ENCODE measurements at regions not wholly inside any gene's neighbourhood (a gene's known extent, or its start where the extent isn't known, plus 50 kb on each side); places are given as distances from the start of the nearest gene placed in this dataset.

DNA sequence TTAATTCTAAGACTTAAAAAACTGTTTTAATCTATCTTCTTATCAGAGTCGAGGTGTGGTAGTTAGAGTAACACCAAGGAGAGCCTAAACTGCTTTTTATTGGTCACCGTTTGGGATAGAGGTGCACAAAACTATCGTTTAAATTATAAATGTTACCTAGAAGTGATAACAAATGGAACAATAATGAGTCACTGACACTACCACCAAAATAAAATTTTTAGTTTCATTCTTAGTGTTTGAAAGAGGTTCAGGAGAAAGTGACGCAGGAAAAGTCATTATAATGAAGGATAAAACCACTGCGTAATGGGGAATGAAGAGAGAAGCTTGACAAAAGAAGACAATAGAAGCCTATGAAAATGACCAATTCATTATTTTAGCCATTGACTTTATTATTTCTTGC is 158.2 kb downstream of the COX18 start:
- no peak overlapping the region for H3K4me3 ChIP-seq (ENCODE audit: low read length in 2 of 2)
- H3K9me3 ChIP-seq (ENCODE audit: control insufficient read depth in 2 of 2, low read length in 2 of 2): no peaks in the 10 kb centered on the region
- no peak overlapping the region for H3K9ac ChIP-seq (ENCODE audit: low read length in 2 of 2)
- no peaks in the 10 kb centered on the region for H3K27me3 ChIP-seq (ENCODE audit: control insufficient read depth in 1 of 2, insufficient read depth in 2 of 2, low read length in 2 of 2)
- no peak overlapping the region for H3K27ac ChIP-seq (ENCODE audit: low read length)
- H3K36me3 ChIP-seq (ENCODE audit: control insufficient read depth in 2 of 2, insufficient read depth in 2 of 2, low read length in 2 of 2): no peaks in the 10 kb centered on the region
- H3K4me1 ChIP-seq (ENCODE audit: control insufficient read depth, insufficient read depth, low read length): no peaks in the 10 kb centered on the region

- H3K27ac ChIP-seq (ENCODE audit: low read length): no peak overlapping the region
- no peaks in the 10 kb centered on the region for H3K4me1 ChIP-seq (ENCODE audit: control insufficient read depth, insufficient read depth, low read length)
- no peaks in the 10 kb centered on the region for H3K9me3 ChIP-seq (ENCODE audit: control insufficient read depth in 2 of 2, low read length in 2 of 2)
- no peaks in the 10 kb centered on the region for H3K36me3 ChIP-seq (ENCODE audit: control insufficient read depth in 2 of 2, insufficient read depth in 2 of 2, low read length in 2 of 2)
- no peak overlapping the region for H3K4me3 ChIP-seq (ENCODE audit: low read length in 2 of 2)
- H3K9ac ChIP-seq (ENCODE audit: low read length in 2 of 2): no peak overlapping the region
- no peaks in the 10 kb centered on the region for H3K27me3 ChIP-seq (ENCODE audit: control insufficient read depth in 1 of 2, insufficient read depth in 2 of 2, low read length in 2 of 2)
Observed at GRCh38 chr4:72909461-72909860, 160.1 kb downstream of the COX18 start.

DNA sequence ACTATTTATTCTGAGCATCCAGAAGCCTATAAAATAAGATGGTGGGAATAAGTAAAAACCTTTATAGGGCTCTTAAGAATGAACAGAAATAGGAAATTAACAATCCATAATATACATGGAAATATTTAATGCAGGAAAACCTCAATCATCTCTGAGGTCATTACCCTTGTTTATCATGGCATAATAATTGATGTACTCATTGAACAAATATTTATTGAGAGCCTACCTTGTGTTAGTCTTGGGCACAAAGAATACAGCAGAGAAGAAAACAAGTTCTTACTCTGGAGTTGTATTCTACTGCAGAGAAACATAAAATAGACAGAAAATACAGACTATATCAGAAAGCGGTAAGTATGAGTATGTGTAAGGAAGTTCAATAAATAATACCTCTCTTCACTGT is 167.2 kb downstream of the COX18 start:
- no peaks in the 10 kb centered on the region for H3K4me1 ChIP-seq (ENCODE audit: control insufficient read depth, insufficient read depth, low read length)
- no peak overlapping the region for H3K4me3 ChIP-seq (ENCODE audit: low read length in 2 of 2)
- no peaks in the 10 kb centered on the region for H3K36me3 ChIP-seq (ENCODE audit: control insufficient read depth in 2 of 2, insufficient read depth in 2 of 2, low read length in 2 of 2)
- H3K27ac ChIP-seq (ENCODE audit: low read length): no peak overlapping the region
- H3K27me3 ChIP-seq (ENCODE audit: control insufficient read depth in 1 of 2, insufficient read depth in 2 of 2, low read length in 2 of 2): no peaks in the 10 kb centered on the region
- H3K9ac ChIP-seq (ENCODE audit: low read length in 2 of 2): no peak overlapping the region
- no peaks in the 10 kb centered on the region for H3K9me3 ChIP-seq (ENCODE audit: control insufficient read depth in 2 of 2, low read length in 2 of 2)

DNA sequence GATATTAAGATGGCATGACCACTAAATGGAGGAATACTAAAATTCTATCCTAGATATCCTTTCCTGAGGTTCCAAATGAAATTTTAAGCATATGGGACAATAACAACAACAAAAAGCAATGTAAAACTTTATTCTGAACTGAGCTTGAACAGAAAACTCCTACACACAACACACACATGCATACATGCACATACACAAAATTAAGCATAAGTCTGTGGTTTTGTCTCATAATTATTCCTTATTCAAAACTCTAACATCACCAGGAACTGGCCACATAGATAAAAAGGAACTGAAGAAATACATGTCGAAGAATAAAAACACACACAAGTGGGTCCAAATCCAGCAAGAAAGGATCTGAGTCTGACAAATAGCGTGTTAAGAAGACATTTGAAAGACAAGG is 168.0 kb downstream of the COX18 start:
- Histone ChIP-seq H3K9ac (ENCODE audit: low read length in 2 of 2) (no peak overlapping the region), H3K27me3 (ENCODE audit: control insufficient read depth in 1 of 2, insufficient read depth in 2 of 2, low read length in 2 of 2) (no peaks in the 10 kb centered on the region), H3K4me1 (ENCODE audit: control insufficient read depth, insufficient read depth, low read length) (no peaks in the 10 kb centered on the region), H3K9me3 (ENCODE audit: control insufficient read depth in 2 of 2, low read length in 2 of 2) (no peaks in the 10 kb centered on the region), H3K27ac (ENCODE audit: low read length) (no peak overlapping the region), H3K4me3 (ENCODE audit: low read length in 2 of 2) (no peak overlapping the region), H3K36me3 (ENCODE audit: control insufficient read depth in 2 of 2, insufficient read depth in 2 of 2, low read length in 2 of 2) (no peaks in the 10 kb centered on the region)

- Histone ChIP-seq H3K9me3 (ENCODE audit: control insufficient read depth in 2 of 2, low read length in 2 of 2) (no peaks in the 10 kb centered on the region), H3K36me3 (ENCODE audit: control insufficient read depth in 2 of 2, insufficient read depth in 2 of 2, low read length in 2 of 2) (no peaks in the 10 kb centered on the region), H3K9ac (ENCODE audit: low read length in 2 of 2) (no peak overlapping the region), H3K4me3 (ENCODE audit: low read length in 2 of 2) (no peak overlapping the region), H3K27ac (ENCODE audit: low read length) (no peak overlapping the region), H3K27me3 (ENCODE audit: control insufficient read depth in 1 of 2, insufficient read depth in 2 of 2, low read length in 2 of 2) (no peaks in the 10 kb centered on the region), H3K4me1 (ENCODE audit: control insufficient read depth, insufficient read depth, low read length) (no peaks in the 10 kb centered on the region)
Observed at GRCh38 chr4:72900952-72901351, 168.6 kb downstream of the COX18 start.

DNA sequence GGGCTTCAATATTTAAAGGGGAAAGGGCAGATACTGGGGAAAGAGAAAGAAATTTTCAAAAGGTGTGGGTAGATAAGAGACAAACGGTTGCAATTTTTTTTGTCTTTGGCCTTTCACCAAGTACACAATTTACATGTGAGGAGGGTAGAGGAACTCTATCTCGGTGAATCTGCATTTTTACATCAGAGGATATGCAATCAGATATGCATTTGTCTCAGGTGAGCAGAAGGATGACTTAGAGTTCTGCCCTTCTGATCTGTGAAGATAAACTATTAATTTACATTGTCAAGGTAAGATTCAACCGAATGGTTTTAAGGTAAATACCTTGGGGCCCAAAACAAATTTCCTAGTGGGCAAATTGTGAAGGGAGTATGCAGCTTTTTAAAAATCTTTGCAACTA is 169.9 kb downstream of the COX18 start:
- no peak overlapping the region for H3K4me3 ChIP-seq (ENCODE audit: low read length in 2 of 2)
- no peaks in the 10 kb centered on the region for H3K9me3 ChIP-seq (ENCODE audit: control insufficient read depth in 2 of 2, low read length in 2 of 2)
- H3K9ac ChIP-seq (ENCODE audit: low read length in 2 of 2): no peak overlapping the region
- no peaks in the 10 kb centered on the region for H3K4me1 ChIP-seq (ENCODE audit: control insufficient read depth, insufficient read depth, low read length)
- H3K36me3 ChIP-seq (ENCODE audit: control insufficient read depth in 2 of 2, insufficient read depth in 2 of 2, low read length in 2 of 2): no peaks in the 10 kb centered on the region
- H3K27me3 ChIP-seq (ENCODE audit: control insufficient read depth in 1 of 2, insufficient read depth in 2 of 2, low read length in 2 of 2): no peaks in the 10 kb centered on the region
- no peak overlapping the region for H3K27ac ChIP-seq (ENCODE audit: low read length)

GRCh38 chr4:72899214-72899613 is 170.3 kb downstream of the COX18 start:
- H3K27ac ChIP-seq (ENCODE audit: low read length): no peak overlapping the region
- no peaks in the 10 kb centered on the region for H3K36me3 ChIP-seq (ENCODE audit: control insufficient read depth in 2 of 2, insufficient read depth in 2 of 2, low read length in 2 of 2)
- H3K9me3 ChIP-seq (ENCODE audit: control insufficient read depth in 2 of 2, low read length in 2 of 2): no peaks in the 10 kb centered on the region
- H3K9ac ChIP-seq (ENCODE audit: low read length in 2 of 2): no peak overlapping the region
- H3K27me3 ChIP-seq (ENCODE audit: control insufficient read depth in 1 of 2, insufficient read depth in 2 of 2, low read length in 2 of 2): no peaks in the 10 kb centered on the region
- no peaks in the 10 kb centered on the region for H3K4me1 ChIP-seq (ENCODE audit: control insufficient read depth, insufficient read depth, low read length)
- no peak overlapping the region for H3K4me3 ChIP-seq (ENCODE audit: low read length in 2 of 2)

DNA sequence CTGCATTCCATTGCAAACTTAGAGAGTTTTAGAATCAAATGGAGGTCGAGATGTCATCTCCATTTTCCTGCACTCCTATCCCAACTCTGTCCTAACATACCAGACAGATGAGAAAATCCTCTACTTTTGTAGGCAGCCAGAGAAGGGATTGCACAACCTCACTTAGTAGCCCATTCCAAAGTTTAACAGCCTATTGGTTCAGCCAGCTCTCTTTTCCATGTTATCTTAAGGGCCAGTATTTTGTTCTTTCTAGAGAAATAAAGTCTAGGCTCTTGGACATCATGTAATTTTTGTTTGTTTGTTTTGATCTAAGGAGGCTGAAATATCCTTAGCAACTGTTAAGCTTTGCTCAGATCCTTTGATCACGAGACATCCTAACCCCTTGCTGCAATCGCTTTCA is 173.0 kb downstream of the COX18 start:
- no peak overlapping the region for H3K27ac ChIP-seq (ENCODE audit: low read length)

DNA sequence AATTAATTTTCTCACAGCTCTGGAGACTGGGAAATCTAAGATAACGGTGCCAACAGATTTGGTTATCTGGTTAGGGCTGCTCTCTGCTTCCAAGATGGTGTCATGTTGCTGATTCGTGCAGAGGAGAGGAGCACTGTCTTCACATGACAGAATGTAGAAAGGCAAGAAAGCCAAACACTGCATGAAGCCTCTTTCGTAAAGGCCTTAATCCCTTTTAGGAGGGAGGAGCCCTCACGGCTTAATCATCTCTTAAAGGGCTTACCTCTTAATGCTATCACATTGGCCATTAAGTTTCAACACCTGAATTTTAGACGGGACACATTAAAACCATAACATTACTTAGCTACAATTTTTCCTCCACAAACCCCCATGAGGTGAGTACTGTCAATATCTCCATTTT is 174.1 kb downstream of the COX18 start:
- Histone ChIP-seq H3K27me3 (ENCODE audit: control insufficient read depth in 1 of 2, insufficient read depth in 2 of 2, low read length in 2 of 2) (no peaks in the 10 kb centered on the region), H3K36me3 (ENCODE audit: control insufficient read depth in 2 of 2, insufficient read depth in 2 of 2, low read length in 2 of 2) (no peaks in the 10 kb centered on the region), H3K9ac (ENCODE audit: low read length in 2 of 2) (no peak overlapping the region), H3K4me1 (ENCODE audit: control insufficient read depth, insufficient read depth, low read length) (no peaks in the 10 kb centered on the region), H3K9me3 (ENCODE audit: control insufficient read depth in 2 of 2, low read length in 2 of 2) (no peaks in the 10 kb centered on the region), H3K27ac (ENCODE audit: low read length) (no peak overlapping the region), H3K4me3 (ENCODE audit: low read length in 2 of 2) (no peak overlapping the region)

More for the DNA sequence above, 173.0 kb downstream of the COX18 start:
- H3K9ac ChIP-seq (ENCODE audit: low read length in 2 of 2): no peak overlapping the region
- no peaks in the 10 kb centered on the region for H3K9me3 ChIP-seq (ENCODE audit: control insufficient read depth in 2 of 2, low read length in 2 of 2)
- H3K4me3 ChIP-seq (ENCODE audit: low read length in 2 of 2): no peak overlapping the region
- no peaks in the 10 kb centered on the region for H3K4me1 ChIP-seq (ENCODE audit: control insufficient read depth, insufficient read depth, low read length)
- no peaks in the 10 kb centered on the region for H3K36me3 ChIP-seq (ENCODE audit: control insufficient read depth in 2 of 2, insufficient read depth in 2 of 2, low read length in 2 of 2)
- no peaks in the 10 kb centered on the region for H3K27me3 ChIP-seq (ENCODE audit: control insufficient read depth in 1 of 2, insufficient read depth in 2 of 2, low read length in 2 of 2)

GRCh38 chr4:72893354-72894066 is 176.0 kb downstream of the COX18 start:
- no peak overlapping the region for H3K27ac ChIP-seq (ENCODE audit: low read length)
- H3K4me1 ChIP-seq (ENCODE audit: control insufficient read depth, insufficient read depth, low read length): no peaks in the 10 kb centered on the region
- H3K4me3 ChIP-seq (ENCODE audit: low read length in 2 of 2): no peak overlapping the region
- no peaks in the 10 kb centered on the region for H3K9me3 ChIP-seq (ENCODE audit: control insufficient read depth in 2 of 2, low read length in 2 of 2)
- no peak overlapping the region for H3K9ac ChIP-seq (ENCODE audit: low read length in 2 of 2)
- H3K36me3 ChIP-seq (ENCODE audit: control insufficient read depth in 2 of 2, insufficient read depth in 2 of 2, low read length in 2 of 2): no peaks in the 10 kb centered on the region
- no peaks in the 10 kb centered on the region for H3K27me3 ChIP-seq (ENCODE audit: control insufficient read depth in 1 of 2, insufficient read depth in 2 of 2, low read length in 2 of 2)

DNA sequence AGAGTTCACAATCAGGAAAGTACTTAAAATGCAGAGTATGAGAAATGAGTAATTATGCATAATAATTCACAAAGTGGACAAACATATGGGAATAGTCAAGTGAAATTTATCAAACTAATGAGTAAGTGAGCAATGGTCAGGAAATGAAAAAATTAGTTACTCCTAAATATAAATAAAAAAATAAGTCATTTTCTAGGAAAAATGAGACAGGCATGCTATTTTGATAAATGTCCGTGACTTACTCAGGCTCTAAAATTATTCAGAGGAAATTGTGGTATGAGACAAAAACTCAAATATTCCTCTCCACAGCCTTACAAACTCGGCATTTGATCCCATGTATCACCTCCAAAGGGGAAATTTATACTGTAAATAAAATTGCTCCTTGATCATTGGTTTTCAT is 181.2 kb downstream of the COX18 start:
- no peaks in the 10 kb centered on the region for H3K4me1 ChIP-seq (ENCODE audit: control insufficient read depth, insufficient read depth, low read length)
- no peak overlapping the region for H3K27ac ChIP-seq (ENCODE audit: low read length)
- no peaks in the 10 kb centered on the region for H3K9me3 ChIP-seq (ENCODE audit: control insufficient read depth in 2 of 2, low read length in 2 of 2)
- H3K36me3 ChIP-seq (ENCODE audit: control insufficient read depth in 2 of 2, insufficient read depth in 2 of 2, low read length in 2 of 2): no peaks in the 10 kb centered on the region
- H3K27me3 ChIP-seq (ENCODE audit: control insufficient read depth in 1 of 2, insufficient read depth in 2 of 2, low read length in 2 of 2): no peaks in the 10 kb centered on the region
- no peak overlapping the region for H3K9ac ChIP-seq (ENCODE audit: low read length in 2 of 2)
- H3K4me3 ChIP-seq (ENCODE audit: low read length in 2 of 2): no peak overlapping the region
